Kidney glomerular epithelial cell (primary cell): ENCODE measurements at regions not wholly inside any gene's neighbourhood (a gene's known extent, or its start where the extent isn't known, plus 50 kb on each side); places are given as distances from the start of the nearest gene placed in this dataset.
"Not testable (repeated sequence)": the region's sequence is repeated elsewhere in the genome, so short reads cannot be mapped to it uniquely, and the experiment has no call there.

Source experiments
- DNase-seq: peaks from one replicate; lab custom pipeline; 2025; lab: John Stamatoyannopoulos, UW

DNA sequence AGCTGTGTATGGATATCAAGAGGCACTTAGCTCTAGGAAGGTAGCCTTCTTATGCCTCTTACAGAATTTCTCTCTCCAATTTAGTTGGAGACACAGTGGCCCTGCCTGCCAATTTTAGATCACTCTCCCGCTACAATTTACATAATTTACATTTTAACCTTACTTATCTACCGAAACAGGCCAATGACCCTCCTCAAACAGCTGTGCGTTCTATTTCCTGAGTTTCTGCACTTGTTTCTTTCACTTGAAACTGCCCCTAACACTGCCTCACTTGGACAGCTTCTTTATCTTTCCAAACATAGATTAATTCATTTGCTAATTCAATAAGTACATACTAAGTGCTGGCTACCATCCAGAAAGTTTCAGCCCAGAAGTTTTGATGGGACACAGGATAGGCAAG is 52.9 kb upstream of the HDDC2 start:
- DNase-seq, result no peak

DNA sequence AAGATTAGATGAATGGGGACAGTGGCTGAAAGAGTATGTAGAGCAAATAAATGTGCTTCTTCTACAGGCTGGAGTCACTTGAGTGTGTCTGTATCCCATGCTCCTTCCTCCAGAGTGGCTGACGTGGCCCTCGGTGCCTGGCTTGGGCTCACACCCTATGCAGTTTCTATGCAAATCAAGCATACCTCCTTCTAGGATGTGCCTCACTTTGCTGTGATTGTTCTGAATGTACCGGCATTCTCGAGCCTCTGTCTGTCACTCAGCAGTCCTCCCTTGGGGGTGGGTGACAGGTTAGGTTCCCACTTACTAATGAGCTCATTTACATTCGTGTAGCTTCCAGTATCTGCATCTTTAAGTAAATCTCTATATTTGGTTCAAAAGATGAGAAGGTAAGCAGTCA is 55.1 kb upstream of the HDDC2 start:
- no peak for DNase-seq

DNA sequence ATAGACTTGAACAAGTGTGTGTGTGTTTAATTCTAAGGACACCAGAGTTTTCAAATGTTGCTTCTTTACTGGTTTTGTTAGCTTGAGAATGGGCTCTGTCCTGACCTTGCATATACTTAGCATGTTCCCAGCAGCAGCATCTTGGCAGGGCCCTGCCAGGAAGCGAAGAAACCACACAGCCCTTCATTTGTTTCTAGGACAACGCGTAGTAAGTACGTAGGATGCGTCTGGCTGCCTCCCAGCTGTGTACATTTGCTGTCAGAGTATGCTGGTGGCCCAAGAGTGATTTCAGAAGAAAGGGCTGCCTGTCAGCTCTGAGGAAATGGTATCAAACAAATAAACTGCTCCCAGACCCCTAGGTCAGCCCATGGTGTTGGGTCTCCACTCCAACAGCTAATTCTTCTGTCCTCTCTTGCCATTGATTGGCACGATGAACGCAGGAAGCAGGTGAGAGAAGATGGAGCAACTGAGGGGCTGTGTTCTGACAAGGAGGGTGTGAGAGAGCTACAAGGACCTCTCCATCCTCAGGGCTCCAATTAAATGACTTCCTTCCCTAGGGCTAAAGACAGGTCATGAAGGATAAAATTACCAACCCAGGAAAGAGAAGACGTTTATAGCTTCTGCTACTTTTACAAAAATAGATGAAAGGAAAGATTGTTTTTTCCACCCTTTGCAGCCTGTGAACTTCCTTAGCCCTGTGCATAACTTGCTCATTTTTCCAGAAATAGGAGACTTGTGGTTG is 55.9 kb upstream of the HDDC2 start:
- no peak for DNase-seq

DNA sequence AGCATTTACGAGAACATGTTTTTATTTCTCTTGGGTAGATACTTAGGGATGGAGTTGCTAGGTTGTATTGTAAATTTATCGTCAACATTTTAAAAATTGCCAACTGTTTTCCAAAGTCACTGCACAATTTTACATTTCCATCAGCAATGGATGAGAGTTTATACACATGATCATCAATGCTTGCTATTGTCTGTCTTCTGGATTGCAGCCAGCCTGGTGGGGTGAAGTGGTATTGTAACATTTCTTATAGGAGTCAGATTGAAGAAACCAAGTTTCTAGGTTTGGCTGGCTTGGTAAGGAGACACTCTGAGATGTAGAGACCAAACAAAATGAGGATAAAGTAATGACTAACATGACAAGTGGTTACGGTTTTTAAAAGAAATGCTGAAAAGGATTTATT is 57.1 kb upstream of the HDDC2 start:
- no peak for DNase-seq

DNA sequence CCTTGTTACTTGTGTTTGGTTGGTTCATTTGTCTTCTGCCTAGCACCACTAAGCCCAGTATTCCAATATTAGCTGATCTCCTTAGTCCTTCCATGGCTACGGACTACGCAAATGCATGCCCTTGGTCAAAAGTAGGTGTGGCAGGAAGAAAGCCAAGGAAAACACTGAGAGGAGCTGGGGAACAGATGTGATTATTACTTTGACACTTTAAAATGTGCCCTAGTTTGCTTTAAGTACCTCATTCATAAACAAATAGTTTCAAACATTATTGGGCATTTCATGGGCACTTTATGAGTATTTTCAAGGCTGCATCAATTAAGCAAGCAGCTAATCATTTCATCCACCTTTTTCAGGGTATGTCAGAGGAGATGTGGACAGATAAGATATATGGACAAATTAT is 60.1 kb upstream of the HDDC2 start:
- no peak for DNase-seq

DNA sequence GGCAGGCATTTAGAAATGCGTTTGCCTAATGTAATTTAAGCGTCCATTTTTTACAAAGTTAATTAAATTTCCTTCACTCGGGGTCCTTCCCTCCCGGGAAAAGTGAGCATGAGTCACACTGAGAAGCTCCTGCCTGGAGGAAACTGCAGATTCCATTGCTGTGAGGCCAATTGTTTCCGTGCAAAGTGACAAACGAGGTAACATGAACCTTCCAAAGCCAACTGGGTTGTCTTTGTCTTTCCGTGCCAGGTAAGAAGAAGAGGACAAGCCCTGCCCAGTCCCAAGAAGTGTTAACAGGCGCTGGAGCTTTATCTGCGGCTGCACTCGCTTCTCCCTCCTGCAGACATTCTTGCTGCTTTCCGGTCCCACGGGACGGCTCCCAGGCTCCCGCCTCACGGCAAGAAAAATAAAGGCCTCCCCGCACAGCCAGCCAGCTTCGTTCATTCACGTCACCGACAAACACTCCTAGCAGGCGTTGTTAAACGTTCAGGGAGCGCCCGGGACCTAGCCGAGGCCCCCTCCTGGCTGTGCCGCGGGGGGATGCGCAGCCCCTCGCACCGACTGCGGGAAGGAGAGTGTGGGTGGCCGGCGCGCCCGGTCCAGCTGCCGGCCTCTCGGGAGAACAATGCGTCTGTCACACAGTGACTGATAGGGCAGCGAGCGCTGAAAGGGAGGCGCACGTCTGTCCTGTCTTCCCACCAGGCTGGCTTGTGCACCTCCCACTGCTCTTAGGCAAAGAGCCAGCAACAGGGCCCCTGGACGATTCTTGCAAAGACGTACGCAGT is 61.5 kb upstream of the HDDC2 start:
- DNase-seq, result peak; percentile 56

DNA sequence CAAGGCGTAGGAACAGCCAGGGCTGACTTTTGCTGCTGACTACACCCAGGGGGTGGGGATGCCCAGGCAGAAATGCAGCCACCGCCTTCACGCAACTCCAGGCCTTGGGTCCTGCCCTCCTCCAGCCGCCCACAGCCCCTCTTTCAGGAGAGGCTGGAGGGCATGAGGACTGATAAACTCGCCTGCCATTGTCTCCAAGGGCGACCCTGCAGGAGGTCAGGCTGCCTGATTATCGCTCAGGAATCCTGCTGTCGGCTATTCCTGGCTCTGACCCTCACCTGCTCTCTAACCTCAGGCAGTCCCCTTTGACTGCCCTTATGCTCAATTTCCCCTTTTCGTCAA is 62.0 kb upstream of the HDDC2 start:
- no peak for DNase-seq

DNA sequence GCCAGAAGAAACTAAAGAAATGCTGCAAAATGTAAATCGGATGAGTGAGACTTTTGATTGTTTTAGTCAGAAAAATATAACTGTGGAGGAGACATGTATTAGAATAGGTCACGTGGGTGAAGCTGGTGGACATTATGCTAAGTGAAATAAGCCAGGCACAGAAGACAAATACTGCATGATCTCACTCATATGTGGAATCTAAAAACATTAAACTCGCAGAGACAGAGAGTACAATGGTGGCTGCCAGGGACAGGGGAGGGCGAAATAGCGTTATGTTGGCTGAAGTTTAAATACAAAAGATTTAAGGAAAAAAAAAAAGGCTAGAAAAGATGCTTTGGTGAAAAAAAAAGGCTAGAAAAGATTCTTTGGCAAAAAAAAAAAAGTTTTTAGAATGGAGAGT is 63.5 kb upstream of the HDDC2 start:
- no peak for DNase-seq

DNA sequence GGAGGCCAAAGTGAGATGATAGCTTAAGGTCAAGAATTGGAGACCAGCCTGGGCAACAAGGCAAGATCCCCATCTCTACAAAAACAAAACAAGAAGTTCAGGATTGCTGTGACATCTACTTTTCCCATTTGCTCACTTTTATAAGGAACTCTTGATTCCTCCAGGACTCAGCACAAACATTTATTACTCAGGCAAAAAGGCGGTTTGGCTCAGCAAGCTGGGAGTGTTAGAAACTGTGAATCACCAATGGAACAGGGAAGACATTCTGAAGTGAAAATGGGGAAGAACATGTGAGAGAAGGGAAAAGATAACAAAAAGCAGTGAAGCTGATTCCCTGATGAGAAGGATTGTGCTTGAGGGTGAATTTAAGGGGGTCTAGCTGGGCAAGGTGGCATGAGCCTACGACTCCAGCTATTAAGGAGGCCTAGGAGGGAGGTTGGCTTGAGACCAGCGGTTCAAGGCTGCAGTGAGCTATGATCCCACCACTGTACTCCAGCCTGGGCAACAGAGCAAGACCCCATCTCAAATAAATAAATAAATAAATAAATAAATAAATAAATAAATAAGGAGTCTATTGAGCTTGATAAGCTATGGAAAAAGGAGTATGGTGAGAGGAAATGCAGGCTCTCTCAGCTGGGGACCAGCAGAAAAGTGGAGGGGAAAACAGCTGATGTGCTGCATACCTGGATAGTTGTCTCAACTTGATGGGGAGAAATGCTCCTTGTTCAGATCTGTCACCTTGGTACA is 65.4 kb upstream of the HDDC2 start:
- DNase-seq, result no peak

DNA sequence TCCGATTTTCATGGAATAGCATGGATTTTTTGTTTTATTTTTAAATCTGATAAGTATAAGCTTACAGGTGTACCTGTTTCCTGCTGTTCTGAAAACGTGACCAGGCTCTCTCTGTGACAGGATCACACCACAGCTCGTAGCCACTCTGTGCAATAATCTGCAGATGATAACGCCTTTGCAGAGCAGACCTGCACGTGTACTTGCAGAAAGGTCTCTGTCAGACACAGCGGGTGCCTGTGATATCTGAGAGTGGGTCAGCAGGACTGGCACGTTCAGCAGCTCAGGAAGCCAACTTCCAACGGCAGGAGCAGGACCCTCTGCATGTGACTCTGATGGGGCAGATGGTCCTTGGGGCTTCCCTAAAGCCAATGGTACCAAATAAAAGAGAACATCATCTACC is 68.6 kb upstream of the HDDC2 start:
- no peak for DNase-seq

DNA sequence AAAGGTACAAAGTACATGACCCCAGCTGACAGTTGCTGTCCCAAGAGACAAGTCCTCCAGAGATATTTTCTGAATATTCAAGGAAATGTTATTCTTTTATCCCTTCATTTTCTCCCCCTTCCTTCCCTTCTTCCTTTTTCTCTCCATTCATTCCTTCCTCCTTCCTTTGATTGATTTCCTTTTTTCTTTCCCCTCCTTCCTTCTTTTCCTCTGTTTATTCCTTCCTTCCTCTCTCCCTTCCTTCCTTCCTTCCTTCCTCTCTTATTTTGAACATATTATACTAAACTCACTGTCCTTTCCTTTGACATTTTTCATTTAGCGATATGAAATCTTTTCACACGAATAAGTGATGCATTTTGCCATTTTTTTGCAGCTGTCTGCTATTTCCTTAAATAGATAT is 73.2 kb upstream of the HDDC2 start:
- DNase-seq, result no peak

DNA sequence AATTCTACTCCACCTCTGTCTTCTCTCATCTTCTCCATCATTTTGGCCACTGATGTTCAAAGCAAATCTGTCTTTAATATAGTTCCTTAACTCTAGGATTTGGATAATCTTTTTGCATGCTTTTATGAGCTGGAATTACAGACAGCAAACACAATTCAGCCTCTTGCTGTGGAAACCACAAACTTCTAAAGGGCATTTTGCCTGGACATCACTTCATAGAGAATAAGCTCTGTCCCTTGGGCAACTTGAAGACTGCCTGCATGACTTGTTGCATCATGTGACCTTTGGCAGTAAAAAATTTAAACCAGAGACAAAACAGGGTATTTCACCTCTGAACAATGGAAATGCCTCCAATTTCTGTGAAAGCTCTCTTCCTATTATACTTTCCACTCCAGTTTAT is 74.1 kb upstream of the HDDC2 start:
- no peak for DNase-seq

DNA sequence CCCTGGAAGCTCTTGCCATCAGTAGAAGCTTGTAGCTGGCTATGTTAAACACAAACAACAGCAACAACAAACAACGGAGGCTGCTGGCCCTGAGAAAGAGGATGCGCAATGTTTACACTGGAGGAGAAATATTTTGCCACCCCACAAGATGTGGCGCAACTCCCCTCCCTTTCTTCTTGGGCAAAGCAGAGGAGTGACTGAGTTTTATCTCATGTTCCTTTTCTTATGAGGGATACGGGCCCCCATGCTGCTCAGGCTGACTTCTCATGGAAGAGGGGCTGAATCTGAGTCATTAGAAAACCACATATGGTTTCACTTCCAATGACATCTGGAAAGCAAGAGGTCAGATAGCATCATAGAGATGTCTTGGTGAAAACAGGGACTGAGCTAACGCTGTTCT is 75.9 kb upstream of the HDDC2 start:
- DNase-seq, result no peak

DNA sequence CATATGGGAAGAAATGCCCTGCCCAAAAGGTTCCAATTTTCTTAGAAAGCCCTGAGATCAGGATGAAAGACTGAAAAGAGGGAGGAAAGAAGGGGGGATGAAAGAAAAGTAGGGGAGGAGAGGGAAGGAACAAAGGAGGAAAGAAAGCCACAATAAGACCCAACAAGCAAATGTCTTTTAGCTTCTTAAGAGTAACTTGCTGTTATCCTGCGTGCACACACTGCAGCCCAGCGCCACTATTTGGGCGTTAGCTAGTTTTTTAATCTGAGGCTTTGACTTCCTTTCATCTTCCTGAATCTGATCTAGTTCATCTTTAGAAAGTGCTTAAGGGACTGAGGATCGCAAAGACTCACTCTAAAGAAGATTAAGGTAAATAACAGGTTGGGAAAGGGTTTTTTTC is 77.4 kb upstream of the HDDC2 start:
- no peak for DNase-seq

DNA sequence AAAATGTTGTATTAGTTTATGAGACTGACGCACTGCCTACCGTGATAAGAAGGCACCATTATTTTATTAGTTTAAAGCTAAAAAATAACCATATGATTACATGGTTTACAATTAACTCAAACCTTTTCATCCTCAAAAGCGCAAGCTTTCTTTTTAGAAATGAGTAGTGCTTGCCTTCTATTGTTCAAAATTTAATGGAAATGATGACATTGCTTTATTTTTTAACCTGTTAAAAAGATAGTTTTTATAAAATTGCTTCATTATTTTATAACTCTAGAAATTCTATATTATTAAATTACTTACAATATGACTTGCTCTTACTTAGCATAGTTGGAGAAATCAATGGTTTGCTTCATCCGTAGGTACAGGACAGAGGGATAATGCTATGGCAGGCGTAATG is 78.7 kb upstream of the HDDC2 start:
- no peak for DNase-seq

DNA sequence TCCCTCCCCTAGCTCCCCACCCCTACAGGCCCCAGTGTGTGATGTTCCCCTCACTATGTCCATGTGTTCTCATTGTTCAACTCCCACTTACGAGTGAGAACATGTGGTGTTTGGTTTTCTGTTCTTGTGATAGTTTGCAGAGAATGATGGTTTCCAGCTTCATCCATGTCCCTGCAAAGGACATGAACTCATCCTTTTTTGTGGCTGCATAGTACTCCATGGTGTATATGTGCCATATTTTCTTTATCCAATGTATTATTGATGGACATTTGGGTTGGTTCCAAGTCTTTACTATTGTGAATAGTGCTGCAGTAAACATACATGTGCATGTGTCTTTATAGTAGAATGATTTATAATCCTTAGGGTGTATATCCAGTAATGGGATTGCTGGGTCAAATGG is 84.6 kb upstream of the HDDC2 start:
- DNase-seq, result not testable (repeated sequence)

DNA sequence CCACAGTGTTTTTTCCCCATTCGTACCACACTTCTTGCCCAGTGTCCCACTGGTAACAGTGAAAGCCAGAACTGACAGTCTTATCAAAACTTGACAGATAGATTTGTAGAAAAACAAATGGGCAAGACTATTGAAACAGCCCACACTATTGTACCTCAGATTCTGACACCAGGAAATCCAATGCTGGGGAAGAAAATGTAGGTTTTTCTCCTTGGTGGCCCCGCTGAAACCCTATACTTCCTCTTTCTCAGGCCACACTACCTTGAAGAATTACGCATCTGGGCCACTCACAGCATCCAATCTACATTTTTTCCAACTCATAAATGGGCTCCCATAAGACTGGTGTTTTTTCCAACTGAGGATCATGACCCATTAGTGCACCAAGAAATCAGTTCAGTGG is 90.9 kb upstream of the HDDC2 start:
- DNase-seq, result no peak

DNA sequence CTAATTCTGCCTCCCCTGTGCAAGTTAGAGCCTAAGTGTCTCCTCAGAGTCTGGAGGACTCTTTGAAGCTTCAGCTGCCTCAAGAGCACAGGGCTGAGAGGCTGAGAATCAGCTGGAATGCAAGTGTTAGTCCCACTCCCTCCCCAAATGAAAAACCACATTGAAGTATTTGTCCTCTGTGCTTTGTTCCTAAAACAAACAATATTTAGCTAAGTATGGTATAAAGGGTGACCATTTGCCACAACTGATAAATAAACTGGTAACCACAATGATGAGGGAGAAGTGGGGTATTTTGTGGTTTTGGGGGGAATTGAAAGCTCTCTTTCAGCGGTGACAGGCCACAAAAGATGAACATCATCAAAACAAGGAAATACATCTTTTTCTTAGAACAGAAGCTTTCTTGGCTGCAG is 91.7 kb upstream of the HDDC2 start:
- no peak for DNase-seq

DNA sequence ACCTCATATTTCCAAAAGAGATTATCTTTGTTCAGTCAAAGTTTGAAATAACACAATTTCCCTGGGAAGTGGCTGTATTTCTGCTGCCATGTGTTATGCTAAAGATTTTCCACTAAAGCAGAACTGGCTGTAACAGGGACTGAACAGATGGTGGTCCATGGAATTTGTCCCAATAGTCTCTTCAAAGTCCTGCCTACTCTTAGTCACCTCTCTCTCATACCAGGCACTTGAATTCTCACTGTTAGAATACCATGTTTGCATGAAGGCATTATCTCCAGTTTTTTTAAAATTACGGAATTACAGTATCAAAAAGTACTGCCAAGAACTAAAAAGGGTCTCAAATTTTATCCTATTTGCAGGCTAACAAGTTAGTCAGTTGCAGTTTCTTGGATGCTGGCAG is 105.0 kb upstream of the HDDC2 start:
- DNase-seq, result no peak

DNA sequence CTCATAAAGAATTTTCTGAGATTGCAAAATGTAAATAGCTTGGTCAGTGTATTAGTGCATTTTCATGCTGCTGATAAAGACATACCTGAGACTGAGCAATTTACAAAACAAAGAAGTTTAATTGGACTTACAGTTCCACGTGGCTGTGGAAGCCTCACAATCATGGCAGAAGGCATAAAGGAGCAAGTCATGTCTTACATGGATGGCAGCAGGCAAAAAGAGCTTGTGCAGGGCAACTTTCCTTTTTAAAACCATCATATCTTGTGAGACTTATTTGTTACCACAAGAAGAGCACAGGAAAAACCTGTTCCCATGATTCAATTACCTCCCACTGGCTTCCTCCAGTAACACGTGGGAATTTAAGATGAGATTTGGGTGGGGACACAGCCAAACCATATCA is 112.7 kb upstream of the HDDC2 start:
- no peak for DNase-seq

DNA sequence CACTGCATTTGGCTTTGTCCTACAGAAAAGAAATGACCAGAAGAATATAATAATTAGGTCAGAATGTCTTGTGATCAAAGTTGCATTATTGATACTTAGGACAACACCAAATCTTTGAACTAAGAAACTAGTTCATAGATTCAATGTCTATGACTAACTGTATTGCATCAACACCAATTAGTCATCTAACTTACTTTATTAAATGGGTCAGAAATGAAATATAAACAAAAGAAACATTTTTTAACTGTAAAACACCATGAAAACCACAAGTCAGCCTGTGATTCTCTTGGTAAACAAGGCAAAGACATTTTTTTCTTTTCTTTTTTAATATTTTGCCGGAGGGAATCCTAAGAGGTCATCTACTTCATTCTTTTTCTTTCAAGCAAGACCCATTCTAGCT is 114.1 kb upstream of the HDDC2 start:
- DNase-seq, result no peak

DNA sequence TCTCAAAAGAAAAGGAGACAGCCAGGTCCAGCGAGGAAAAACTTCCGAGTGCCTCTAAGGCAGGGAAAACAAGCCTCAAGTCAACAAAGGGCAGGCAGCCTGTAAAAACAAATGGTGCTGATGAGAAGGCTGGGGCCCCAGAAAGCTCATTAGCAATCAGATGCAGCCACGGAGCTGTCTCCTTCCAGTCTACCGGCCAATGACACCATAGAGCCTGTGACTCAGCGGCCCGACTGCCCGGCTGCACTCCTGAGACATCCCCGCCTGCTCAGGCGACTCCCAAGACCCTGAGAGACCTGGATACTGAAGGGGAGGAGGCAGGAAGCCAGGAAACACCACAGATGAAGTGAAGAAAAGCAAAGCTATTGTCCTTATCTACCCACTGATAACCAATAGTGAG is 120.1 kb upstream of the HDDC2 start:
- peak; percentile 79 for DNase-seq

DNA sequence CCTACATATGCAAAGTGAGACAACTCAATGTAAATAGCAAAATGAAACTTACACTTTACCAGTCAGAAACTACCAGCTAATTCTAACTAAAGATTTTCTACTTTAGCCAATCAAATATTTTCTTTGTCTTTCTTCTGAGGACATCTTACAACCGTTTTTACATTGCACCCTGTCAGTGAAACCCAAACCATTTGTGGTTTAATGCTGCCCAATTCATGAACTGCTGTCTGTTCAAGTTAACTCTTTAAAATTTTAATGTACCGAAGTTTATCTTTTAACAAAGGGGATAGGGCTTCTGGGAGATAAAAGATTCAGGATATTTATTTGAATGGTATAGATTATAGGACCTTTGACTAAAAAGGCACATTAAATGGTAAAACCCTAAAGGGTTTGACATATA is 121.3 kb upstream of the HDDC2 start:
- no peak for DNase-seq
